ENCODE measurements at regions not wholly inside any gene's neighbourhood (a gene's known extent, or its start where the extent isn't known, plus 50 kb on each side); places are given as distances from the start of the nearest gene placed in this dataset.

GRCh38 chr6:102717737-102718456 lies 1324.4 kb downstream of the GRIK2 start:
- no peak overlapping the region for H3K4me3 ChIP-seq (ENCODE audit: low read length)
- H2AFZ ChIP-seq (ENCODE audit: low read length), result no peak overlapping the region
- no peaks in the 10 kb centered on the region for H3K4me1 ChIP-seq (ENCODE audit: insufficient read depth, low read length)
- H3K9ac ChIP-seq (ENCODE audit: low read length), result no peak overlapping the region
- TF ChIP-seq EZH2 (IDR thresholded peaks at IDR 0.05; ENCODE audit: low read length, unreplicated experiment) (no peak), CTCF (conservative IDR thresholded peaks at IDR 0.05; ENCODE audit: low read depth, low read length) (no peak), EZH2phosphoT487 (IDR thresholded peaks at IDR 0.05; ENCODE audit: borderline replicate concordance, low read length) (no peak)
- H3F3A ChIP-seq (ENCODE audit: low read length, unreplicated experiment), result no peaks in the 10 kb centered on the region
- no TSS peak for BruUV-seq (replicated peaks)
- ChIA-PET POLR2A (ENCODE audit: unreplicated experiment) (no interaction called here), CTCF (no interaction called here)
- H3K4me2 ChIP-seq (ENCODE audit: low read length), result no peak overlapping the region
- no peaks in the 10 kb centered on the region for H3K9me3 ChIP-seq (ENCODE audit: low read length)
- no peak overlapping the region for H3K27ac ChIP-seq (ENCODE audit: low read length)
- intact Hi-C loops (cut with micrococcal nuclease), result no loop called here
- no peaks in the 10 kb centered on the region for H3K9me2 ChIP-seq (replicated peaks; ENCODE audit: low read length)
- ATAC-seq, result no peak
- no peaks in the 10 kb centered on the region for H3K36me3 ChIP-seq (ENCODE audit: low read depth, low read length)
- H4K20me1 ChIP-seq (ENCODE audit: low read length), result no peaks in the 10 kb centered on the region
- no peak for DNase-seq
- no peaks in the 10 kb centered on the region for H3K79me2 ChIP-seq (ENCODE audit: low read length)
- H3K27me3 ChIP-seq (ENCODE audit: low read length), result no peaks in the 10 kb centered on the region

GRCh38 chr6:102717252-102717651 lies 1323.7 kb downstream of the GRIK2 start:
- H3F3A ChIP-seq (ENCODE audit: low read length, unreplicated experiment), result no peaks in the 10 kb centered on the region
- ATAC-seq (no peak), DNase-seq (no peak)
- H3K36me3 ChIP-seq (ENCODE audit: low read depth, low read length), result no peaks in the 10 kb centered on the region
- BruUV-seq (replicated peaks), result no TSS peak
- no peak overlapping the region for H3K9ac ChIP-seq (ENCODE audit: low read length)
- no peak overlapping the region for H3K4me2 ChIP-seq (ENCODE audit: low read length)
- TF ChIP-seq EZH2 (IDR thresholded peaks at IDR 0.05; ENCODE audit: low read length, unreplicated experiment) (no peak), CTCF (conservative IDR thresholded peaks at IDR 0.05; ENCODE audit: low read depth, low read length) (no peak), EZH2phosphoT487 (IDR thresholded peaks at IDR 0.05; ENCODE audit: borderline replicate concordance, low read length) (no peak)
- H3K4me1 ChIP-seq (ENCODE audit: insufficient read depth, low read length), result no peaks in the 10 kb centered on the region
- intact Hi-C loops (cut with micrococcal nuclease), result no loop called here
- H3K27ac ChIP-seq (ENCODE audit: low read length), result no peak overlapping the region
- H3K27me3 ChIP-seq (ENCODE audit: low read length), result no peaks in the 10 kb centered on the region
- no peak overlapping the region for H3K4me3 ChIP-seq (ENCODE audit: low read length)
- H3K9me2 ChIP-seq (replicated peaks; ENCODE audit: low read length), result no peaks in the 10 kb centered on the region
- no peaks in the 10 kb centered on the region for H3K79me2 ChIP-seq (ENCODE audit: low read length)
- H2AFZ ChIP-seq (ENCODE audit: low read length), result no peak overlapping the region
- H3K9me3 ChIP-seq (ENCODE audit: low read length), result no peaks in the 10 kb centered on the region
- H4K20me1 ChIP-seq (ENCODE audit: low read length), result no peaks in the 10 kb centered on the region
- POLR2A ChIA-PET (ENCODE audit: unreplicated experiment), result no interaction called here
- CTCF ChIA-PET, result no interaction called here

- no peaks in the 10 kb centered on the region for H3F3A ChIP-seq (ENCODE audit: low read length, unreplicated experiment)
- no peak for ATAC-seq
- ChIA-PET POLR2A (ENCODE audit: unreplicated experiment) (no interaction called here), CTCF (no interaction called here)
- H3K4me1 ChIP-seq (ENCODE audit: insufficient read depth, low read length), result no peaks in the 10 kb centered on the region
- no peak for TF ChIP-seq EZH2 (IDR thresholded peaks at IDR 0.05; ENCODE audit: low read length, unreplicated experiment)
- no peak for TF ChIP-seq CTCF (conservative IDR thresholded peaks at IDR 0.05; ENCODE audit: low read depth, low read length)
- no peak for TF ChIP-seq EZH2phosphoT487 (IDR thresholded peaks at IDR 0.05; ENCODE audit: borderline replicate concordance, low read length)
- H3K27me3 ChIP-seq (ENCODE audit: low read length), result no peaks in the 10 kb centered on the region
- H3K27ac ChIP-seq (ENCODE audit: low read length), result no peak overlapping the region
- H3K9ac ChIP-seq (ENCODE audit: low read length), result no peak overlapping the region
- no peaks in the 10 kb centered on the region for H3K36me3 ChIP-seq (ENCODE audit: low read depth, low read length)
- H3K9me3 ChIP-seq (ENCODE audit: low read length), result no peaks in the 10 kb centered on the region
- no peak for DNase-seq
- no peak overlapping the region for H2AFZ ChIP-seq (ENCODE audit: low read length)
- no TSS peak for BruUV-seq (replicated peaks)
- no peak overlapping the region for H3K4me3 ChIP-seq (ENCODE audit: low read length)
- H3K79me2 ChIP-seq (ENCODE audit: low read length), result no peaks in the 10 kb centered on the region
- no peak overlapping the region for H3K4me2 ChIP-seq (ENCODE audit: low read length)
- H3K9me2 ChIP-seq (replicated peaks; ENCODE audit: low read length), result no peaks in the 10 kb centered on the region
- no peaks in the 10 kb centered on the region for H4K20me1 ChIP-seq (ENCODE audit: low read length)
- intact Hi-C loops (cut with micrococcal nuclease), result no loop called here
Measured at GRCh38 chr6:102701019-102701418, 1307.5 kb downstream of the GRIK2 start.

Data from PC-3 (cell line).